Activated CD4-positive, alpha-beta T cell treated with anti-CD3 and anti-CD28 coated beads for 4 hours (primary cell): ENCODE measurements at regions not wholly inside any gene's neighbourhood (a gene's known extent, or its start where the extent isn't known, plus 50 kb on each side); places are given as distances from the start of the nearest gene placed in this dataset.

Experiments
- DNase-seq, 2 donors: peaks; one replicate each; pipeline ENCODE4 v3.0.0-alpha.2; 2020

DNA sequence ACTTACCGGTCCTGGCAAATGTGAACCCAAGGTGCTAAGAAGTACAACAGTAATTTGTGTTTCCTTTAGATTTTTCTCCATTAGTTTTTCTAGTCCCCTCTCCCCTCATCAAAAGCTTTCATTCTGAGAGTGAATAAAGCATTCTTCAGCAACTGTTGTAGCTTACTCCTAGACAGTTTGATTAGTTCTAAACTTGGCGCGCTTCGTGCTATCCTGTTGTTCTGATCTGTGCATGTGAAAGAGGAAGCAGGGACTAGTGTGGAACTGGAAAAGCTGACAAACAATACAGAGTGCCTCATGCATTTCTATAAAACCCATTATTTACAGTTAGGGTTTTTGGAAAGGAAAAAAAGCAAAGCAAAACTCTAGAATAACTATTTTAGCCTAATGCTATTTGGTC lies 556.9 kb upstream of the SLIT2 start:
- DNase-seq, result no peak

- DNase-seq, result no peak
Observed at GRCh38 chr4:19693936-19694570, 557.7 kb upstream of the SLIT2 start.

- DNase-seq, result no peak
Observed at GRCh38 chr4:19689511-19689910, 562.2 kb upstream of the SLIT2 start.

DNA sequence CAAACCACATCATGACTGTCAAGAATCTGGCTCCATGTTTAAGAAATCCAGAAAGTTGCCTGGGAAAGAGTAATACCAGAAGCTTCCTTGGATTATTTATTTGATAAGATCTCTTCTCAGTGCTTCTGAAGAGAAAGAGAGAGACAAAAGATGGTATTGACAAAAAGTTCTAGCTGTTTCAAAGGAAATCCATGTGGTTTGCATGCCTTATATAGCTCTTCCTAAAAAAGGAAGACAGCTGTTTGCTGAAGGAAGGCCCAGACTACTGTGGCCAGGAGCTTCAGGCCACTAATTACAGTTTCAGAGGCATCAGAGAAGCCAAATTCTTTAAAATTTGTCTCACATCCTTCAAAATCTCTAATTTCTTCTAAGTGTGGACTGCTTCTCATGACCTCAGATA lies 565.2 kb upstream of the SLIT2 start:
- DNase-seq, result no peak

GRCh38 chr4:19684084-19684483 lies 567.6 kb upstream of the SLIT2 start:
- DNase-seq, result no peak

DNA sequence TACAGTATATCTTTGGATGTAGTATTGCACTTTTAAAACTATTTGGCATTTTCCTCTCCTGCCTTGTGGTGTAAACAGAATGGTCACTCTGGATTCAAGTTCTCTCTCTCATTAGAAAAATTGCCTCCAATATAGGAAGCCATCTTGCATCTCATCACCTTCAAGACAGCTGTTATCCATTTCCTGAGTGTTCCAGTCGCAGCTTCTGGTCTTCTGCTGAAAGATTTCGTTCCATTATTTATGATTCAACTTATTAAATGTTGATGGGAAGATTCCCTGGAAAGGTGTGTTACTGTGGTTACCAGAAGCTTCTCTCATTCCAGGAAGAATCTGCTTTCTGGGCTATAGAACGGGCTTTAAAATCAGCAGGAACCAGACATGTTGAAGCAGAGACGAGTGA lies 568.3 kb upstream of the SLIT2 start:
- no peak for DNase-seq

DNA sequence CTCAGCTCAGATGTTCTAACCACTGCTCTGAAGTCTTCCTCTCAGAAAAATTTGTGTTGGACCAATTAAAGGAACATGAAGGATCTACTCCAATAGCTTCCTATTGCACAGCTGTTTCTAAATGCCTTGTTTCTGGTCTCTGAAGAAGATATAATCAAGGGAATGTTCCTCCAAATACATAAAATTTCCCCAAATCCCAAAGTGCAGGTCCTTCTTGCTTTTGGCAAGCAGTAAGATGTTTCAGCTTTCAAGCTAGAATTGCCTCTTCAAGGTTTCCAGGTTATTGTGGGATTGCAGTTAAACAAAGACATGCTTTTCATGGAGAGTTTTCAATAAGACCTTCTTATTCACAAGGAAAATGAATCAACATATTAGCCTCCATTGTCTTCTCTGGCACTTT lies 574.5 kb upstream of the SLIT2 start:
- DNase-seq, result no peak

- no peak for DNase-seq
Observed at GRCh38 chr4:19675172-19675811, 576.4 kb upstream of the SLIT2 start.

- no peak for DNase-seq
Observed at GRCh38 chr4:19659101-19659500, 592.6 kb upstream of the SLIT2 start.

GRCh38 chr4:19657856-19658255 lies 593.8 kb upstream of the SLIT2 start:
- DNase-seq, result no peak

DNA sequence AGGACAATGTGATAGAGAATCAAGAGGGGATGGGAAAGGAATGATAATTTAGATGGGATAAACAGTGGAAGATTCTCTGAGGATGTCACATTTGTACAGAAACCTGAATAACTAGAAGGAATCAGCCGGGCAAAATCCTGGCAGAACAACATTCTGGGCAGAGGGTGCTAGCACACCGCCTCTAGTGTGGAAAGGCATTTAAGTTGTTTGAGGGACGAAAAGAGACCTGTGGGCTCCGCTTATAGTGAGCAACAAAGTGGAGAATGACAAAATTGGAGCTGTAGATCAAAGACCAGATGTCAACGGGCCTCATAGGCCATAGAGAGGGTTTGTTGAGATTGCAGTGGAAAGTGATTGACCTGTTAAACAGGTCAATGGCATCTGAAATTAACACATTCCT lies 596.0 kb upstream of the SLIT2 start:
- DNase-seq, result no peak

GRCh38 chr4:19650903-19651864 lies 600.5 kb upstream of the SLIT2 start:
- no peak for DNase-seq

GRCh38 chr4:19645589-19645988 lies 606.1 kb upstream of the SLIT2 start:
- no peak for DNase-seq

DNA sequence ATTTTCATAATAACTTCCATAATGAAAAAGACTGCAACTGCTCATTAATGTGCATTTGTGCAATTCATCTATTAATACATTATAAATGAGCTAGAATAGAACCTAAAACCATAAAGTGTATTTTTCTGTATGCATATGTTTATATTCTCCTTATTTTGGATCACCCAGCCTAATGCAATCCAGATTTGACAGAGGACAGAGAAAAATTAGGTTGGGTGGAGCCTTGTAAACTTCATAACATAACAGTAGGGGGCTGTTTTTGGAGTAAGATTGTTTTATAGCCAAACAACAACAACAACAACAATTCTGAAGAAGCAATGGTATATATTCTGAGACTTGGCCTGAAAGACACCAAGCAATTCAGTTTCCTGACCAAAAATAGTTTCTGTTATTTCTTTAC lies 615.3 kb upstream of the SLIT2 start:
- DNase-seq, result no peak

DNA sequence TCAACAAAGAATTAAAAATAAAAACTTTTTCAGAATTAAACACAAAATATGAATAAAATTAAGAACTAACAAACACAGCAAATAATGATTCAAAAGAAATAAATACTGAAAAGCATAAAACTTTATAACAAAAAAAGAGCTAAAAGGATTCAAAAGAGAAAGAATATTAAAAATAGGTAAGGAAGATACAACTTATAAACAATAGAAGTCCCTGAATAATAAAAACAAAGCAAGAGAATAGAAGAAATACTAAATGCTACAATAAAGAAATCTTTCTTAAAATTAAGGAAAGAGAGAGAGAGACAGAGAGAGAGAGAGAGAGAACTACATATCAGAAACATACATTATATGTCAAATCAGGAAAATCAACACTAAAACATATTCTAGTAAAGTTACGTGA lies 619.9 kb upstream of the SLIT2 start:
- DNase-seq, result no peak

DNA sequence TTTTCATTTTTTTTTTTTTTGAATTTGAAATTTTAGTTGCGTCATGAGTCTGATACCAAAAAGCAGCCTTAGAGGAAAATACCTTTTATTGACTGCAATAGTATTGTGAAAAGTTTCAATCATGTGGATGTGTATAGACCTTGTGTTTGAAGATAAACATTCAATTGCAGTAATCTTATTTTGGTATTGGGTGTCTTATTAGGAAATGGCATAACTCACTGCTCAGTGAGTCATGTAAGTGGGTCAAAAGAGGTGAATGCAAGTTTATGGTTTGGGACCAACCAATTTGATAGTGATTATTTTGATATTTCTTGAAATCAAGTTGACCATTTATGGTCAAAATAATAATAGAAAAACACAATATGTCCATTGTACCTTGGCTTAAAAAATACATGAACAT lies 627.8 kb upstream of the SLIT2 start:
- DNase-seq, result no peak

DNA sequence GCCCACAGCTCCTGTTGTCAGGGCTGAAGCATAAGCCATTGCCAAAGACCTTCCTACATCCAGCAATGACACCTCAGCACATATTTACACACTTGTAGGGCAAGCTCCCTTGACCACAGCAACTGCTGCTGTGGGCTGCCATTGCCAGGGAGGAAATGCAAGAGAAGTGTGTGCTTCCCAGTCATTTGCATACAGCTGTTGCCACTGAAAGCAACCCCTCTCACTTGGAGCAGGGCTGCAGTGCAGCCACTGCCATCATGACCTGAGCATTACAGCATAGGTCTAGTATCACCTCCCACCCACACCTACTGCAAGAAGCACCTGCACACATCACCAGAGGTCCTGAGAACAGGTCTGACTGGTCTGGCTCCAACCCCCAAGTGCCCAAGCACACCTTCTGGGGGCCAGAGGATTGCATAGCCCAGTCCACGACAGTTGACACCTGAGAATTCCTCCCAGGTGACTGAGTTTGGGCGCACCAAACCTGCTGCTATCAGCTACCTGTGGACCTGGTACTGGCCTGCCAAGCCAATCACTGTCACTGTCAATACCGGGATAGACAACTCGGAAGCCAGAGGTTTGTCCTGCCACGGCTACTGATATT lies 636.5 kb upstream of the SLIT2 start:
- no peak for DNase-seq

GRCh38 chr4:19614171-19614570 lies 637.5 kb upstream of the SLIT2 start:
- DNase-seq, result no peak

DNA sequence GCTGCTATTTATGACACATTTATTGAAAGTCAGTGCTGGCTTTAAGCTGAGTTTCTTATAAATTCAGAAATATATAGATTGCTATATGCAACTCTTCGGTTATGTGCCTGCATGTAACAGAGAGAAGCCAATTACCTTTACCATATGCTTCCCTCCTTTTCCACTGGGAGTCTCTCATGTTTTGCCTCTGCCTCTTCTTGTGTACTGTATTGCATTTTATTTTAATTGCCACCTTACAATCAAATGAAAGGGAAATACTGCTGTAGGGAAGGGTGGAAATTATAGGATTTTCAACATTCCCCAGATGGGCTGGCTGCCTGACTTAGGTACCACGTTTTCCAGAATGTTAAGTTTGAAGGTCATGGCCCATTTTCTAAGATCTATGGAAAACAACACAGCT lies 655.4 kb upstream of the SLIT2 start:
- no peak for DNase-seq

- no peak for DNase-seq
Observed at GRCh38 chr4:19592391-19592790, 659.3 kb upstream of the SLIT2 start.

- no peak for DNase-seq
Observed at GRCh38 chr4:19583827-19584569, 667.7 kb upstream of the SLIT2 start.

DNA sequence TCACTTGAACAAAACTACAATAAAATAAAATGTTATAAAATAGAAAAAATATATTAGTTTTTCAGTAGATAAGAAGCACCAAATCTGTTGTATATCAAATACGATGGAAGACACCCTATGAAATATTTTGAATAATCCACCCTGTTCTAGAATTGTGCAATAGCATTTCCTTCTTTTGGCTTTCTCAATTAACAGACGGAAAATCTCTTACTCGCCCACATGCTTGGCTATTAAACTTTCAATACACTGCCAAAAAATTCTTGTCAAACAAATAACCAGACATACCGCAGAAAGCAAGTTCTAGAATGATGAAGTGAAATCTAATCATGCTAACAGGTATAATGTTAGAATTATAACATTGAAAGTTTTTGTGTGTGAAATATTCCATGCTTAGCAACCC lies 671.6 kb upstream of the SLIT2 start:
- DNase-seq, result no peak

DNA sequence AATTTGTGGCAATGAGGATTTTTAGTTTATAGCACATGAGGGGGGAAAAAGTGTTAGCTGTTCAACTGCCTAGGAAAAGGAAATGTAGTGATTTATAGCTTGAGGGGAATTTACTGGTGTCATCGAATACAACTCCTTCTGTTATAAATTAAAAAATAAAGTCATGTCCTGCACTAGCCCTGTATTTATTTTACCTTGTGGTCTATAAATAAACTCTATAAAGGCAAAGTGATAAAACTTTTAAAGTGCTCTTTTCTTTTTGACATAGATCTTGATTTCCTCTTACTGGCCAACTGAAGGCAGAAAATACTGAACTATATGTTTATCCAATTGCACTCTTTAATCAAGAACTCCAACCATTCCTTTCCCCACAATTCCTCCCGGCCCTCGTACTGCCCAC lies 672.1 kb upstream of the SLIT2 start:
- DNase-seq, result no peak
